ENCODE measurements at regions not wholly inside any gene's neighbourhood (a gene's known extent, or its start where the extent isn't known, plus 50 kb on each side); places are given as distances from the start of the nearest gene placed in this dataset.

DNA sequence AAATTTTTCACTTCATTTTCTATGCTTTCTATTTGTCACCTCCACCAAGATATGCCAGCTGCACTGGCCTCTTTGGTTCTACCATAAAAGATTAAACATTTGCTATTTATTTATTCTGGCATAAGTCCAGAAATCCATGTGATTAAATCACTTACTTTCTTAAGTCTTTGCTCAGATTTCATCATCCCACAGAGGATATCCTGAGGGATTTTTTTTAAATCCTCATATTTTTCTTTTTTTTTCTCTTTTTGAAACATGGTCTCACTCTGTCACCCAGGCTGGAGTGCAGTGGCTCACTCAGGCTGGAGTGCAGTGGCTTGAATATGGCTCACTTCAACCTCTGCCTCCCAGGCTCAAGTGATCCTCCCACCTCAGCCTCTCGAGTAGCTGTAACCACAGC lies 645.4 kb upstream of the ATXN7L3B start:
- no peaks in the 10 kb centered on the region for H3K79me2 ChIP-seq (ENCODE audit: control insufficient read depth in 1 of 2, insufficient read depth in 2 of 2, low read length in 2 of 2)
- no peak overlapping the region for H3K4me2 ChIP-seq (ENCODE audit: insufficient read depth in 1 of 2, low read depth in 2 of 2, low read length in 2 of 2)
- H4K91ac ChIP-seq (replicated peaks; ENCODE audit: insufficient read length, low read length) = no peak overlapping the region
- no peaks in the 10 kb centered on the region for H3K9me3 ChIP-seq (ENCODE audit: insufficient read depth in 2 of 2, low read depth in 1 of 2, low read length in 1 of 2)
- H3K18ac ChIP-seq (ENCODE audit: extremely low read depth, low read length) = no peak overlapping the region
- H4K5ac ChIP-seq (ENCODE audit: insufficient read length, low read depth, low read length) = no peak overlapping the region
- no peak overlapping the region for H2BK12ac ChIP-seq (ENCODE audit: low read depth, low read length)
- FAIRE-seq = no peak
- H3K4me3 ChIP-seq (ENCODE audit: extremely low read depth in 1 of 4, insufficient read depth in 2 of 4, low read depth in 3 of 4, low read length in 4 of 4) = no peak overlapping the region
- H3K9ac ChIP-seq (replicated peaks in 1 of 4; ENCODE audit: extremely low read depth in 1 of 4, low read depth in 3 of 4, low read length in 3 of 4) = no peak overlapping the region
- H3K4me1 ChIP-seq (replicated peaks in 1 of 4; ENCODE audit: control insufficient read depth in 3 of 4, insufficient read depth in 4 of 4, low read length in 3 of 4) = no peaks in the 10 kb centered on the region
- no peak overlapping the region for H3K56ac ChIP-seq (replicated peaks; ENCODE audit: insufficient read length, low read depth, low read length)
- H3K23ac ChIP-seq (ENCODE audit: insufficient read length) = no peak overlapping the region
- no peak overlapping the region for H2BK120ac ChIP-seq (replicated peaks; ENCODE audit: low read depth, low read length)
- no peaks in the 10 kb centered on the region for H4K20me1 ChIP-seq (replicated peaks in 1 of 2; ENCODE audit: control insufficient read depth in 1 of 2, insufficient read depth in 2 of 2, low read length in 2 of 2)
- ChIA-PET POLR2A (ENCODE audit: partially characterized antibody) (no interaction called here), CTCF (ENCODE audit: partially characterized antibody) (no interaction called here)
- H3K36me3 ChIP-seq (ENCODE audit: control insufficient read depth in 2 of 4, insufficient read depth in 4 of 4, low read length in 3 of 4) = peaks cover 0 to 2% (median 0%) of the 10 kb centered on the region in 4 experiments; a peak in 1 of 8 replicates
- H2BK20ac ChIP-seq (ENCODE audit: low read length) = no peak overlapping the region
- no peak overlapping the region for H3K14ac ChIP-seq (ENCODE audit: insufficient read length)
- no peak overlapping the region for H2AK5ac ChIP-seq (ENCODE audit: low read depth, low read length)
- no peaks in the 10 kb centered on the region for H3K79me1 ChIP-seq (ENCODE audit: low read depth, low read length)
- DNase-seq (ENCODE audit: low read depth in 1 of 2, low spot score in 2 of 2) = no peak
- no peak overlapping the region for H3K4ac ChIP-seq (replicated peaks; ENCODE audit: insufficient read length, low read depth, low read length)
- H2BK15ac ChIP-seq (ENCODE audit: low read length) = no peak overlapping the region
- no peaks in the 10 kb centered on the region for H3K23me2 ChIP-seq (ENCODE audit: low read depth, low read length)
- no peak overlapping the region for H2BK5ac ChIP-seq (ENCODE audit: low read depth, low read length)
- H3K27ac ChIP-seq (ENCODE audit: low read depth, low read length) = no peak overlapping the region
- WGBS, 2 experiments (ENCODE audit: extremely low coverage in 1 of 2, insufficient coverage in 1 of 2, insufficient read length in 1 of 2, insufficient replicate concordance in 2 of 2, low coverage in 1 of 2, low lambda C conversion rate in 2 of 2, missing lambda C conversion rate in 1 of 2) = 100% methylated on average over 1 of the region's 1 CpG; no CpG with 5 or more reads in 1 of the 2 experiments
- no peak overlapping the region for H4K8ac ChIP-seq (ENCODE audit: extremely low read depth, insufficient read depth, low read length)
- no peak overlapping the region for H2AFZ ChIP-seq (ENCODE audit: low read length)
- no peaks in the 10 kb centered on the region for H3K27me3 ChIP-seq (replicated peaks in 1 of 4; ENCODE audit: control insufficient read depth in 3 of 4, extremely low read depth in 1 of 4, insufficient read depth in 3 of 4, low read length in 3 of 4)
- TF ChIP-seq ZNF274 (IDR thresholded peaks at IDR 0.05; ENCODE audit: borderline replicate concordance, extremely low read depth, low read length) (no peak), CBX8 (IDR thresholded peaks at IDR 0.05; ENCODE audit: borderline replicate concordance, low read depth, low read length) (no peak), POLR2A (IDR thresholded peaks at IDR 0.05; ENCODE audit: control extremely low read depth in 1 of 2, low read depth in 2 of 2, low read length in 2 of 2) (no peak), HDAC6 (IDR thresholded peaks at IDR 0.05; ENCODE audit: low read depth, low read length) (no peak), BCL11A (IDR thresholded peaks at IDR 0.05; ENCODE audit: low read depth in 2 of 2, low read length in 2 of 2) (no peak), GTF2F1 (IDR thresholded peaks at IDR 0.05; ENCODE audit: borderline replicate concordance, low read depth, low read length) (no peak), POLR2AphosphoS5 (IDR thresholded peaks at IDR 0.05; ENCODE audit: low read depth, low read length) (no peak), CEBPB (IDR thresholded peaks at IDR 0.05; ENCODE audit: low read depth, low read length) (no peak), EP300 (IDR thresholded peaks at IDR 0.05; ENCODE audit: borderline replicate concordance in 1 of 2, low read depth in 2 of 2, low read length in 2 of 2) (no peak), TBP (IDR thresholded peaks at IDR 0.05; ENCODE audit: low read depth, low read length) (no peak), CHD1 (IDR thresholded peaks at IDR 0.05; ENCODE audit: low read depth, low read length) (no peak), RXRA (IDR thresholded peaks at IDR 0.05; ENCODE audit: insufficient read depth, low read depth, low read length) (no peak)
- TF ChIP-seq, protein P1, sequence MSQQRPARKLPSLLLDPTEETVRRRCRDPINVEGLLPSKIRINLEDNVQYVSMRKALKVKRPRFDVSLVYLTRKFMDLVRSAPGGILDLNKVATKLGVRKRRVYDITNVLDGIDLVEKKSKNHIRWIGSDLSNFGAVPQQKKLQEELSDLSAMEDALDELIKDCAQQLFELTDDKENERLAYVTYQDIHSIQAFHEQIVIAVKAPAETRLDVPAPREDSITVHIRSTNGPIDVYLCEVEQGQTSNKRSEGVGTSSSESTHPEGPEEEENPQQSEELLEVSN (IDR thresholded peaks at IDR 0.05) = no peak
- TF ChIP-seq, protein P2, sequence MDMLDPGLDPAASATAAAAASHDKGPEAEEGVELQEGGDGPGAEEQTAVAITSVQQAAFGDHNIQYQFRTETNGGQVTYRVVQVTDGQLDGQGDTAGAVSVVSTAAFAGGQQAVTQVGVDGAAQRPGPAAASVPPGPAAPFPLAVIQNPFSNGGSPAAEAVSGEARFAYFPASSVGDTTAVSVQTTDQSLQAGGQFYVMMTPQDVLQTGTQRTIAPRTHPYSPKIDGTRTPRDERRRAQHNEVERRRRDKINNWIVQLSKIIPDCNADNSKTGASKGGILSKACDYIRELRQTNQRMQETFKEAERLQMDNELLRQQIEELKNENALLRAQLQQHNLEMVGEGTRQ (IDR thresholded peaks at IDR 0.05; ENCODE audit: low read length) = no peak

Measured in H1 (cell line).